AG04450 (cell line): ENCODE measurements at regions not wholly inside any gene's neighbourhood (a gene's known extent, or its start where the extent isn't known, plus 50 kb on each side); places are given as distances from the start of the nearest gene placed in this dataset.

Experiments
- CTCF ChIA-PET: fragments of 300-600, 350-600 bp; formaldehyde crosslinking; extraction: SDS; loops from one replicate; lab custom pipeline; 2022; ENCODE audit warnings: antibody characterized with exemption, inconsistent platforms; lab: Charles Lee
- POLR2A ChIA-PET: fragments of 350-600 bp; formaldehyde crosslinking; extraction: SDS; loops from one replicate; lab custom pipeline; 2021; ENCODE audit warnings: antibody characterized with exemption, inconsistent platforms; lab: Yijun Ruan, JAX
- DNase-seq: peaks from one replicate; pipeline ENCODE4 v3.0.0-alpha.2; 2011; ENCODE audit warnings: low read depth, low spot score
- H3K27ac ChIP-seq: one replicate; pipeline ENCODE4 v1.5.1; 2012; ENCODE audit warnings: low read depth, low read length, control low read depth
- H3K27me3 ChIP-seq: one replicate; pipeline ENCODE4 v1.6.0; 2012; ENCODE audit warnings: low read length; ENCODE audit not compliant: control insufficient read depth, insufficient read depth
- H3K4me3 ChIP-seq: 2 replicates; pipeline ENCODE4 v1.5.1; 2011; ENCODE audit warnings: mild to moderate bottlenecking, low read depth, low read length, control low read depth
- H3K9me3 ChIP-seq: 2 replicates; pipeline ENCODE4 v1.5.1; 2012; ENCODE audit warnings: low read length; ENCODE audit not compliant: control insufficient read depth, insufficient read depth
- TF ChIP-seq, protein P1 (sequence below): IDR thresholded peaks from 2 replicates; pipeline ENCODE4 v1.5.1; 2011; ENCODE audit warnings: low read depth, low read length, control low read depth, inconsistent platforms

- DNase-seq = no peak
- ChIA-PET CTCF (no interaction called here), POLR2A (no interaction called here)
- no peaks in the 10 kb centered on the region for H3K27me3 ChIP-seq
- H3K4me3 ChIP-seq = no peak overlapping the region
- H3K9me3 ChIP-seq = no peaks in the 10 kb centered on the region
- H3K27ac ChIP-seq = no peak overlapping the region
- TF ChIP-seq, protein P1, sequence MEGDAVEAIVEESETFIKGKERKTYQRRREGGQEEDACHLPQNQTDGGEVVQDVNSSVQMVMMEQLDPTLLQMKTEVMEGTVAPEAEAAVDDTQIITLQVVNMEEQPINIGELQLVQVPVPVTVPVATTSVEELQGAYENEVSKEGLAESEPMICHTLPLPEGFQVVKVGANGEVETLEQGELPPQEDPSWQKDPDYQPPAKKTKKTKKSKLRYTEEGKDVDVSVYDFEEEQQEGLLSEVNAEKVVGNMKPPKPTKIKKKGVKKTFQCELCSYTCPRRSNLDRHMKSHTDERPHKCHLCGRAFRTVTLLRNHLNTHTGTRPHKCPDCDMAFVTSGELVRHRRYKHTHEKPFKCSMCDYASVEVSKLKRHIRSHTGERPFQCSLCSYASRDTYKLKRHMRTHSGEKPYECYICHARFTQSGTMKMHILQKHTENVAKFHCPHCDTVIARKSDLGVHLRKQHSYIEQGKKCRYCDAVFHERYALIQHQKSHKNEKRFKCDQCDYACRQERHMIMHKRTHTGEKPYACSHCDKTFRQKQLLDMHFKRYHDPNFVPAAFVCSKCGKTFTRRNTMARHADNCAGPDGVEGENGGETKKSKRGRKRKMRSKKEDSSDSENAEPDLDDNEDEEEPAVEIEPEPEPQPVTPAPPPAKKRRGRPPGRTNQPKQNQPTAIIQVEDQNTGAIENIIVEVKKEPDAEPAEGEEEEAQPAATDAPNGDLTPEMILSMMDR = no peak
Measured at GRCh38 chr14:66039495-66039894, 446.7 kb upstream of the CCDC196 start.

GRCh38 chr14:66041582-66041981, 444.6 kb upstream of the CCDC196 start:
- DNase-seq = no peak
- H3K4me3 ChIP-seq = no peak overlapping the region
- no peak overlapping the region for H3K27ac ChIP-seq
- POLR2A ChIA-PET = no interaction called here
- TF ChIP-seq, protein P1 = no peak
- no peaks in the 10 kb centered on the region for H3K9me3 ChIP-seq
- no peaks in the 10 kb centered on the region for H3K27me3 ChIP-seq
- CTCF ChIA-PET = no interaction called here

DNA sequence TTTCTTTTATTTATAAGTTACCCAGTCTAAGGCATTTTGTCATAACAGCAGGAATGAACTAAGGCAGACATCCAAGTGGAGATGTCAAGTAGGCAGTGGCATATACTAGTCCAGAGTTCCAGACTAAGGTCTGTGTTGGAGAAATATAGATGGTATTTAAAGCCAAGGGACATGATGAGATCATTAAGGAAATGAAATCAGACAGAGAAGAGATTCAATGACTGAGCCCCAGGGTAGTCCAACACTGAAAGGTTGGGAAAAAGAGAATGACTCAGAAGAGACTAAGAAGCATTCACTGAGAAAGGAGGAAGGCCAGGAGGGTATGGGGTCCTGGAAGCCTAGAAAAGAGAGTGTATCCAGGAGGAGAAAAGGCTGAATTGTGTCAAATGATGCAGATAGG, 442.2 kb upstream of the CCDC196 start:
- H3K27me3 ChIP-seq = no peaks in the 10 kb centered on the region
- DNase-seq = no peak
- TF ChIP-seq, protein P1 = no peak
- H3K4me3 ChIP-seq = no peak overlapping the region
- POLR2A ChIA-PET = no interaction called here
- H3K9me3 ChIP-seq = no peaks in the 10 kb centered on the region
- CTCF ChIA-PET = no interaction called here
- no peak overlapping the region for H3K27ac ChIP-seq

GRCh38 chr14:66045572-66046021, 440.6 kb upstream of the CCDC196 start:
- no peak overlapping the region for H3K27ac ChIP-seq
- TF ChIP-seq, protein P1 = no peak
- no peak for DNase-seq
- no peak overlapping the region for H3K4me3 ChIP-seq
- no peaks in the 10 kb centered on the region for H3K27me3 ChIP-seq
- POLR2A ChIA-PET = no interaction called here
- H3K9me3 ChIP-seq = no peaks in the 10 kb centered on the region
- CTCF ChIA-PET = interaction anchor here (0.9 kb wide), 1 partner anchor 25 kb away, joined by 3 read pairs; no protein-coding TSS in a partner anchor

DNA sequence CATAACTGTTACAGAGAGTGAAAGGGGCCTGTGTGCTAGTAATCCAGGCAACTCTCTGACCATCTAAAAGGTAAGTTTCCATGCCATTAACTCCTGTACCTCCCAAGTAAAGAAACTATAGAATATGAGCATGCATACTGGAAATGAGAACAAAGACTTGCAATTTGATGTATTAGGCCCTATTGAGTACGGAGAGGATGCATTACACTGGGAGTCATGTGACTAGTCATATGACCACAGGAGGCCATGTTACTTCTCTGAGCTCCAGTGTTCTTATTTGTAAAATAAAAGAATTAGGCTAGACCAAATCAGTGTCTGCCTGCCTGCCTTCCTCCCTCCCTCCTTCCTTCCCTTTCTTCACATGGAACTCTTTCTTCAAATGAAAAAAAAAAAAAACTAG, 440.1 kb upstream of the CCDC196 start:
- TF ChIP-seq, protein P1 = no peak
- no peak for DNase-seq
- no peaks in the 10 kb centered on the region for H3K27me3 ChIP-seq
- POLR2A ChIA-PET = no interaction called here
- no peak overlapping the region for H3K4me3 ChIP-seq
- no peaks in the 10 kb centered on the region for H3K9me3 ChIP-seq
- H3K27ac ChIP-seq = no peak overlapping the region
- CTCF ChIA-PET = interaction anchor here (0.9 kb wide), 1 partner anchor 25 kb away, joined by 3 read pairs; no protein-coding TSS in a partner anchor
